H1 (cell line): ENCODE measurements at regions not wholly inside any gene's neighbourhood (a gene's known extent, or its start where the extent isn't known, plus 50 kb on each side); places are given as distances from the start of the nearest gene placed in this dataset.

ENCODE experiments used
- CTCF ChIA-PET: fragments of 300-600 bp; sonication (Branson Sonifier 250); formaldehyde crosslinking; loops from one replicate; lab custom pipeline; 2021; ENCODE audit not compliant: partially characterized antibody; lab: Charles Lee
- POLR2A ChIA-PET: fragments of 300-600 bp; sonication (Branson Sonifier 250); formaldehyde crosslinking; loops from one replicate; lab custom pipeline; 2021; ENCODE audit warnings: inconsistent platforms; ENCODE audit not compliant: partially characterized antibody; lab: Charles Lee
- DNase-seq, 2 experiments: peaks; one replicate each; pipeline versions ENCODE4 v3.0.0 to v3.0.0-alpha.2; 2010 to 2022; ENCODE audit warnings: low spot score in 2 of 2, low read depth in 1 of 2, mixed read lengths in 1 of 2
- FAIRE-seq: peaks from 2 replicates; lab custom pipeline; 2011; peaks lifted over from hg19 to GRCh38; lab: Jason Lieb, UNC
- H2AFZ ChIP-seq: 2 replicates; pipeline ENCODE4 v1.8.1; 2012; ENCODE audit warnings: low read length, inconsistent platforms
- H2AK5ac ChIP-seq: 2 replicates; pipeline ENCODE4 v1.6.1; 2013; ENCODE audit warnings: low read depth, low read length
- H2BK120ac ChIP-seq: replicated peaks from 2 replicates; pipeline ENCODE3; 2013; ENCODE audit warnings: low read depth, low read length, inconsistent platforms
- H2BK12ac ChIP-seq: 2 replicates; pipeline ENCODE4 v1.6.1; 2013; ENCODE audit warnings: low read depth, low read length
- H2BK15ac ChIP-seq: 2 replicates; pipeline ENCODE4 v1.6.1; 2013; ENCODE audit warnings: low read length
- H2BK20ac ChIP-seq: 2 replicates; pipeline ENCODE4 v1.6.1; 2013; ENCODE audit warnings: low read length
- H2BK5ac ChIP-seq: 2 replicates; pipeline ENCODE4 v1.6.1; 2013; ENCODE audit warnings: low read depth, low read length
- H3K14ac ChIP-seq: 2 replicates; pipeline ENCODE4 v1.6.1; 2013; ENCODE audit warnings: inconsistent platforms; ENCODE audit not compliant: insufficient read length
- H3K18ac ChIP-seq: 2 replicates; pipeline ENCODE4 v1.6.1; 2013; ENCODE audit warnings: low read length; ENCODE audit errors: extremely low read depth
- H3K23ac ChIP-seq: 2 replicates; pipeline ENCODE4 v1.6.1; 2013; ENCODE audit warnings: inconsistent platforms; ENCODE audit not compliant: insufficient read length
- H3K23me2 ChIP-seq: 2 replicates; pipeline ENCODE4 v1.6.1; 2013; ENCODE audit warnings: low read depth, low read length
- H3K27ac ChIP-seq: 2 replicates; pipeline ENCODE4 v1.6.1; 2011; ENCODE audit warnings: low read depth, low read length, inconsistent platforms
- H3K27me3 ChIP-seq, 4 experiments: replicated peaks in 1 of 4; 1 replicate in 1 of 4; 2 replicates in 3 of 4; pipeline versions ENCODE4 v1.6.1 to v1.8.1; 2011 to 2013; ENCODE audit warnings: low read length in 3 of 4, mild to moderate bottlenecking in 3 of 4, inconsistent platforms in 2 of 4, mixed read lengths in 2 of 4, moderate library complexity in 1 of 4; ENCODE audit not compliant: control insufficient read depth in 3 of 4, insufficient read depth in 3 of 4; ENCODE audit errors: extremely low read depth in 1 of 4
- H3K36me3 ChIP-seq, 4 experiments: 2 replicates each; pipeline versions ENCODE4 v1.6.1 to v1.8.1; 2011 to 2013; ENCODE audit warnings: mild to moderate bottlenecking in 4 of 4, low read length in 3 of 4, moderate library complexity in 2 of 4, control low read depth in 1 of 4, inconsistent platforms in 1 of 4; ENCODE audit not compliant: insufficient read depth in 4 of 4, control insufficient read depth in 2 of 4
- H3K4ac ChIP-seq: replicated peaks from 2 replicates; pipeline ENCODE3; 2013; ENCODE audit warnings: low read length, low read depth, mixed read lengths, inconsistent platforms; ENCODE audit not compliant: insufficient read length
- H3K4me1 ChIP-seq, 4 experiments: replicated peaks in 1 of 4; 1 replicate in 1 of 4; 2 replicates in 3 of 4; pipeline versions ENCODE4 v1.6.1 to v1.8.1; 2011 to 2013; ENCODE audit warnings: low read length in 3 of 4, inconsistent platforms in 2 of 4, mixed read lengths in 1 of 4; ENCODE audit not compliant: insufficient read depth in 4 of 4, control insufficient read depth in 3 of 4
- H3K4me2 ChIP-seq, 2 experiments: 2 replicates each; pipeline versions ENCODE4 v1.6.1 to v1.8.1; 2011 to 2013; ENCODE audit warnings: low read depth in 2 of 2, low read length in 2 of 2, control low read depth in 1 of 2, inconsistent platforms in 1 of 2, mild to moderate bottlenecking in 1 of 2; ENCODE audit not compliant: insufficient read depth in 1 of 2
- H3K4me3 ChIP-seq, 4 experiments: fragments of 200-600, 300-600 bp in 1 of 4; sonication (generic), shearing (Covaris generic), sonication (Bioruptor Twin) in 1 of 4; 2 replicates each; pipeline versions ENCODE4 v1.5.1 to v1.8.1; 2011 to 2016; ENCODE audit warnings: low read length in 4 of 4, low read depth in 3 of 4, control low read depth in 2 of 4, inconsistent platforms in 2 of 4, mild to moderate bottlenecking in 2 of 4, mixed read lengths in 1 of 4, moderate library complexity in 1 of 4; ENCODE audit not compliant: insufficient read depth in 2 of 4; ENCODE audit errors: extremely low read depth in 1 of 4
- H3K56ac ChIP-seq: replicated peaks from 2 replicates; pipeline ENCODE3; 2013; ENCODE audit warnings: low read depth, mild to moderate bottlenecking, mixed read lengths, low read length, inconsistent platforms; ENCODE audit not compliant: insufficient read length
- H3K79me1 ChIP-seq: 2 replicates; pipeline ENCODE4 v1.6.1; 2013; ENCODE audit warnings: low read depth, low read length, control low read depth
- H3K79me2 ChIP-seq, 2 experiments: 2 replicates each; pipeline versions ENCODE4 v1.6.1 to v1.8.1; 2012 to 2013; ENCODE audit warnings: low read length in 2 of 2, mild to moderate bottlenecking in 2 of 2, inconsistent platforms in 1 of 2; ENCODE audit not compliant: insufficient read depth in 2 of 2, control insufficient read depth in 1 of 2
- H3K9ac ChIP-seq, 4 experiments: replicated peaks in 1 of 4; 1 replicate in 1 of 4; 2 replicates in 3 of 4; pipeline versions ENCODE4 v1.6.1 to v1.8.1; 2011 to 2013; ENCODE audit warnings: low read depth in 3 of 4, low read length in 3 of 4, control low read depth in 2 of 4, mild to moderate bottlenecking in 2 of 4, moderate library complexity in 2 of 4, inconsistent platforms in 1 of 4; ENCODE audit errors: extremely low read depth in 1 of 4
- H3K9me3 ChIP-seq, 2 experiments: 2 replicates each; pipeline versions ENCODE4 v1.6.1 to v1.8.1; 2012 to 2013; ENCODE audit warnings: mild to moderate bottlenecking in 2 of 2, moderate library complexity in 2 of 2, control low read depth in 1 of 2, inconsistent platforms in 1 of 2, low read depth in 1 of 2, low read length in 1 of 2, mixed read lengths in 1 of 2; ENCODE audit not compliant: insufficient read depth in 2 of 2
- H4K20me1 ChIP-seq, 2 experiments: replicated peaks in 1 of 2; 2 replicates each; pipeline versions ENCODE3 to v1.8.1; 2011 to 2013; ENCODE audit warnings: inconsistent platforms in 2 of 2, low read length in 2 of 2, mild to moderate bottlenecking in 1 of 2; ENCODE audit not compliant: insufficient read depth in 2 of 2, control insufficient read depth in 1 of 2
- H4K5ac ChIP-seq: 2 replicates; pipeline ENCODE4 v1.6.1; 2013; ENCODE audit warnings: low read length, low read depth, mixed read lengths, inconsistent platforms; ENCODE audit not compliant: insufficient read length
- H4K8ac ChIP-seq: 2 replicates; pipeline ENCODE4 v1.8.0; 2013; ENCODE audit warnings: mild to moderate bottlenecking, moderate library complexity, low read length, inconsistent platforms; ENCODE audit not compliant: insufficient read depth; ENCODE audit errors: extremely low read depth
- H4K91ac ChIP-seq: replicated peaks from 2 replicates; pipeline ENCODE3; 2013; ENCODE audit warnings: low read length, mixed read lengths, inconsistent platforms; ENCODE audit not compliant: insufficient read length
- BRCA1 ChIP-seq: IDR thresholded peaks from 2 replicates; pipeline ENCODE4 v1.6.1; 2012; ENCODE audit warnings: low read depth, low read length, improper control_type of control experiment
- CEBPB ChIP-seq: IDR thresholded peaks from 2 replicates; pipeline ENCODE4 v1.6.1; 2012; ENCODE audit warnings: low read depth, low read length
- KDM4A ChIP-seq: IDR thresholded peaks from one replicate; pipeline ENCODE4 v1.7.1; 2012; ENCODE audit warnings: low read depth, mild to moderate bottlenecking, moderate library complexity, low read length, inconsistent platforms; ENCODE audit not compliant: severe bottlenecking
- NANOG ChIP-seq: IDR thresholded peaks from 2 replicates; pipeline ENCODE4 v1.6.1; 2011; ENCODE audit warnings: low read length, low read depth, mild to moderate bottlenecking, inconsistent platforms; ENCODE audit not compliant: insufficient read depth, poor library complexity, severe bottlenecking
- SP1 ChIP-seq: IDR thresholded peaks from 2 replicates; pipeline ENCODE4 v1.6.1; 2011; ENCODE audit warnings: low read depth, low read length
- TF ChIP-seq, protein P1 (sequence below): IDR thresholded peaks from 2 replicates; pipeline ENCODE4 v1.6.1; 2011; ENCODE audit warnings: low read length, improper control_type of control experiment

DNA sequence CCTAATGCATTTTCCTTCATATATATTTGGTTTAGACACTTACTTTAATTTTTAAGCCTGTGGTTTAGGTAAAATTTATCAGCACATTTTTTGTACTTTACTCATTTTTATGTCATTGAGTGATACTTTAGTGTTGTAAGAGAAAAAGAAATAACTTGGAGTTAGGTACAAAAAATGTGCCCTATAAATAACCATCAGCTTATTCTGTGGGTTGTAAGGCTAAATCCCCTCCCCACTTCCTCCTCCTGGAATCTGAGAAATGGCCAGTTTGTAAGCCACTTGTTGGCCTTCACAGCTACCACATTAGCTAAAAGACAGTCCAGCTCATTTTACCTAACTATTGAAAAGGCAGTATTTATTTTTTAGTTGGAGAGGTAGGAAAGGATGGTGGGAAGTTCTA, 576.3 kb downstream of the PKHD1 start:
- H2BK15ac ChIP-seq: no peak overlapping the region
- H3K23ac ChIP-seq: no peak overlapping the region
- H4K8ac ChIP-seq: no peak overlapping the region
- FAIRE-seq: no peak
- H2AFZ ChIP-seq: 0 out of 2 replicates have a peak overlapping the region, but pooled peaks have one; percentile 9
- H3K4me2 ChIP-seq: no peak overlapping the region
- TF ChIP-seq, protein P1, sequence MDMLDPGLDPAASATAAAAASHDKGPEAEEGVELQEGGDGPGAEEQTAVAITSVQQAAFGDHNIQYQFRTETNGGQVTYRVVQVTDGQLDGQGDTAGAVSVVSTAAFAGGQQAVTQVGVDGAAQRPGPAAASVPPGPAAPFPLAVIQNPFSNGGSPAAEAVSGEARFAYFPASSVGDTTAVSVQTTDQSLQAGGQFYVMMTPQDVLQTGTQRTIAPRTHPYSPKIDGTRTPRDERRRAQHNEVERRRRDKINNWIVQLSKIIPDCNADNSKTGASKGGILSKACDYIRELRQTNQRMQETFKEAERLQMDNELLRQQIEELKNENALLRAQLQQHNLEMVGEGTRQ: no peak
- no peak for TF ChIP-seq CEBPB
- TF ChIP-seq SP1: no peak
- TF ChIP-seq KDM4A: no peak
- TF ChIP-seq NANOG: no peak
- no peak for TF ChIP-seq BRCA1
- no peak overlapping the region for H3K56ac ChIP-seq
- H3K18ac ChIP-seq: no peak overlapping the region
- H3K23me2 ChIP-seq: no peaks in the 10 kb centered on the region
- H3K27ac ChIP-seq: no peak overlapping the region
- POLR2A ChIA-PET: no interaction called here
- no peak overlapping the region for H4K5ac ChIP-seq
- H2BK5ac ChIP-seq: no peak overlapping the region
- H3K9ac ChIP-seq: no peak overlapping the region
- H3K79me1 ChIP-seq: no peaks in the 10 kb centered on the region
- H3K27me3 ChIP-seq: no peaks in the 10 kb centered on the region
- H4K91ac ChIP-seq: no peak overlapping the region
- no peak overlapping the region for H3K4ac ChIP-seq
- no peaks in the 10 kb centered on the region for H3K36me3 ChIP-seq
- CTCF ChIA-PET: no interaction called here
- H3K4me3 ChIP-seq: no peak overlapping the region
- H2BK12ac ChIP-seq: no peak overlapping the region
- H3K4me1 ChIP-seq: no peaks in the 10 kb centered on the region
- no peak overlapping the region for H2BK20ac ChIP-seq
- H2AK5ac ChIP-seq: no peak overlapping the region
- no peaks in the 10 kb centered on the region for H4K20me1 ChIP-seq
- no peaks in the 10 kb centered on the region for H3K79me2 ChIP-seq
- no peak overlapping the region for H3K14ac ChIP-seq
- H3K9me3 ChIP-seq: no peaks in the 10 kb centered on the region
- DNase-seq: no peak
- no peak overlapping the region for H2BK120ac ChIP-seq
